HCT116 (cell line): ENCODE measurements at regions not wholly inside any gene's neighbourhood (a gene's known extent, or its start where the extent isn't known, plus 50 kb on each side); places are given as distances from the start of the nearest gene placed in this dataset.

ENCODE experiments used
- ATAC-seq: fragments of 200-7000 bp; cut with Tn5 transposase; 2 replicates; pipeline ENCODE4 v1.9.1; 2020; ENCODE audit warnings: mild to moderate bottlenecking, moderate library complexity
- BruUV-seq: library from RNA; stranded (reverse); fragments of 400-500 nt; replicated peaks from 2 replicates; lab custom pipeline; 2021; lab: Mats Ljungman, UMichigan
- CTCF ChIA-PET: fragments of 300-600 bp; sonication (Branson Sonifier 250); formaldehyde crosslinking; loops from one replicate; lab custom pipeline; 2021; ENCODE audit warnings: antibody characterized with exemption; lab: Charles Lee
- POLR2A ChIA-PET: fragments of 300-600, 350-600 bp; sonication (Branson Sonifier 250); formaldehyde crosslinking; loops from one replicate; lab custom pipeline; 2021; ENCODE audit warnings: antibody characterized with exemption; lab: Charles Lee
- RAD21 ChIA-PET, 2 experiments: fragments of 300-600 bp; sonication (Branson Sonifier 250); formaldehyde crosslinking; loops; one replicate each; lab custom pipeline; 2023; ENCODE audit warnings: low total read pairs in 2 of 2; ENCODE audit not compliant: uncharacterized antibody in 2 of 2, unreplicated experiment in 2 of 2, low non-redundant PET in 1 of 2; lab: Charles Lee
- DNase-seq: peaks from one replicate; pipeline ENCODE4 v3.0.0-alpha.2; 2010; ENCODE audit warnings: low read depth, low spot score
- H2AFZ ChIP-seq: fragments of 200-600 bp; shearing (Covaris generic), sonication (generic); 2 replicates; pipeline ENCODE4 v1.6.1; 2017; ENCODE audit warnings: low read depth, mixed run types, mixed read lengths, antibody characterized with exemption, low read length; ENCODE audit not compliant: poor library complexity, severe bottlenecking
- H3K27ac ChIP-seq: 2 replicates; pipeline ENCODE4 v1.5.1; 2012; ENCODE audit warnings: low read depth, low read length
- H3K27me3 ChIP-seq: fragments of 200-600 bp; sonication (generic); 2 replicates; pipeline ENCODE4 v1.6.1; 2016; ENCODE audit warnings: mixed run types, low read length, mixed read lengths; ENCODE audit not compliant: insufficient read depth
- H3K36me3 ChIP-seq, 2 experiments: fragments of 200-500 bp in 1 of 2; fragments of 200-600 bp in 1 of 2; sonication (Bioruptor generic) in 1 of 2; sonication (generic) in 1 of 2; 2 replicates each; pipeline versions ENCODE4 v1.5.1 to v1.6.1; 2014 to 2016; ENCODE audit warnings: low read length in 2 of 2, inconsistent platforms in 1 of 2, mixed read lengths in 1 of 2, mixed run types in 1 of 2; ENCODE audit not compliant: insufficient read depth in 2 of 2, control insufficient read depth in 1 of 2
- H3K4me1 ChIP-seq, 2 experiments: fragments of 200-600 bp in 1 of 2; sonication (generic) in 1 of 2; 2 replicates each; pipeline versions ENCODE4 v1.5.1 to v1.6.1; 2012 to 2017; ENCODE audit warnings: low read length in 2 of 2, inconsistent platforms in 1 of 2, mild to moderate bottlenecking in 1 of 2, mixed read lengths in 1 of 2, mixed run types in 1 of 2, moderate library complexity in 1 of 2; ENCODE audit not compliant: insufficient read depth in 2 of 2, control insufficient read depth in 1 of 2
- H3K4me2 ChIP-seq: fragments of 200-600 bp; sonication (generic); 2 replicates; pipeline ENCODE4 v1.6.1; 2017; ENCODE audit warnings: mixed run types, low read length, mixed read lengths
- H3K4me3 ChIP-seq, 2 experiments: fragments of 200-600 bp in 1 of 2; sonication (generic) in 1 of 2; replicated peaks in 1 of 2; 2 replicates each; pipeline ENCODE4 v1.5.1; 2011 to 2016; ENCODE audit warnings: low read length in 2 of 2, control low read depth in 1 of 2, low read depth in 1 of 2, mild to moderate bottlenecking in 1 of 2, mixed read lengths in 1 of 2, mixed run types in 1 of 2
- H3K79me2 ChIP-seq: fragments of 200-600 bp; sonication (generic); 2 replicates; pipeline ENCODE4 v1.6.1; 2017; ENCODE audit warnings: mild to moderate bottlenecking, mixed run types, low read length, moderate library complexity, mixed read lengths; ENCODE audit not compliant: insufficient read depth
- H3K9ac ChIP-seq: fragments of 200-600 bp; sonication (generic); 2 replicates; pipeline ENCODE4 v1.6.1; 2016; ENCODE audit warnings: low read length, mixed read lengths
- H3K9me2 ChIP-seq: fragments of 200-600 bp; sonication (generic), shearing (Covaris generic); 2 replicates; pipeline ENCODE4 v1.6.1; 2017; ENCODE audit warnings: mixed run types, mild to moderate bottlenecking, moderate library complexity; ENCODE audit not compliant: insufficient read depth
- H3K9me3 ChIP-seq, 2 experiments: fragments of 200-500 bp in 1 of 2; fragments of 200-600 bp in 1 of 2; sonication (Bioruptor generic) in 1 of 2; sonication (generic) in 1 of 2; 2 replicates each; pipeline ENCODE4 v1.6.1; 2014 to 2017; ENCODE audit warnings: low read length in 2 of 2, mixed read lengths in 2 of 2, inconsistent platforms in 1 of 2, low read depth in 1 of 2, mild to moderate bottlenecking in 1 of 2, mixed run types in 1 of 2, moderate library complexity in 1 of 2; ENCODE audit not compliant: control insufficient read depth in 1 of 2, insufficient read depth in 1 of 2
- H4K20me1 ChIP-seq: fragments of 200-600 bp; sonication (generic), shearing (Covaris generic); 2 replicates; pipeline ENCODE4 v1.6.1; 2017; ENCODE audit warnings: mixed run types, mild to moderate bottlenecking, moderate library complexity; ENCODE audit not compliant: insufficient read depth
- CTCF ChIP-seq, 3 experiments: fragments of 200-600 bp in 1 of 3; sonication (generic) in 1 of 3; IDR thresholded peaks in 2 of 3; conservative IDR thresholded peaks in 1 of 3; 2 replicates each; pipeline ENCODE4 v1.5.1; 2012 to 2017; ENCODE audit warnings: low read depth in 2 of 3, low read length in 2 of 3, antibody characterized with exemption in 1 of 3, borderline replicate concordance in 1 of 3, control low read depth in 1 of 3, mild to moderate bottlenecking in 1 of 3, mixed read lengths in 1 of 3, mixed run types in 1 of 3, moderate library complexity in 1 of 3; ENCODE audit not compliant: insufficient read depth in 1 of 3
- EGR1 ChIP-seq: IDR thresholded peaks from 2 replicates; pipeline ENCODE4 v1.6.1; 2012; ENCODE audit warnings: low read depth
- ELF1 ChIP-seq: IDR thresholded peaks from 2 replicates; pipeline ENCODE4 v1.6.1; 2012; ENCODE audit warnings: low read depth, borderline replicate concordance
- JUND ChIP-seq: IDR thresholded peaks from 2 replicates; pipeline ENCODE4 v1.6.1; 2012
- SIN3A ChIP-seq: IDR thresholded peaks from 2 replicates; pipeline ENCODE4 v1.6.1; 2012; ENCODE audit warnings: low read depth
- SRF ChIP-seq: IDR thresholded peaks from 2 replicates; pipeline ENCODE4 v1.6.1; 2012; ENCODE audit warnings: low read depth
- TCF7L2 ChIP-seq: IDR thresholded peaks from 2 replicates; pipeline ENCODE4 v1.7.0; 2011; ENCODE audit warnings: borderline replicate concordance, inconsistent platforms; ENCODE audit not compliant: insufficient read depth, insufficient read length; ENCODE audit errors: extremely low read depth
- ZBTB33 ChIP-seq: IDR thresholded peaks from 2 replicates; pipeline ENCODE4 v1.6.1; 2011; ENCODE audit warnings: mild to moderate bottlenecking, low read length, moderate library complexity; ENCODE audit not compliant: insufficient replicate concordance; ENCODE audit errors: extremely low read depth
- ZFX ChIP-seq: fragments of 450-650 bp; IDR thresholded peaks from 2 replicates; pipeline ENCODE4 v1.6.1; 2017
- ZNF274 ChIP-seq: fragments of 200-500 bp; sonication (Bioruptor generic); IDR thresholded peaks from 2 replicates; pipeline ENCODE4 v1.6.1; 2014; ENCODE audit warnings: mild to moderate bottlenecking, low read depth, low read length, inconsistent platforms
- intact Hi-C: fragments of 100-400 bp; cut with micrococcal nuclease; formaldehyde crosslinking; loops from 2 replicates; pipeline ENCODE4 v1.10.0; 2022

- RAD21 ChIA-PET = no interaction called here
- Histone ChIP-seq H3K36me3 (no peaks in the 10 kb centered on the region), H2AFZ (no peak overlapping the region), H3K9me2 (no peaks in the 10 kb centered on the region), H3K4me3 (no peak overlapping the region), H4K20me1 (no peaks in the 10 kb centered on the region), H3K27me3 (no peaks in the 10 kb centered on the region), H3K9me3 (no peaks in the 10 kb centered on the region), H3K9ac (no peak overlapping the region), H3K4me1 (peaks cover 0 to 9% of the 10 kb centered on the region in 2 experiments; a peak in 3 of 4 replicates), H3K27ac (no peak overlapping the region), H3K4me2 (no peak overlapping the region), H3K79me2 (no peaks in the 10 kb centered on the region)
- CTCF ChIA-PET = no interaction called here
- DNase-seq = no peak
- BruUV-seq = no TSS peak
- intact Hi-C loops = no loop called here
- ATAC-seq = no peak
- POLR2A ChIA-PET = no interaction called here
- no peak for TF ChIP-seq SIN3A
- no peak for TF ChIP-seq CTCF (IDR thresholded peaks at IDR 0.05 in 2 of 3, conservative IDR thresholded peaks at IDR 0.05 in 1 of 3; ENCODE audit: borderline replicate concordance in 1 of 3, insufficient read depth in 1 of 3, low read depth in 2 of 3, low read length in 2 of 3)
- TF ChIP-seq EGR1 = no peak
- TF ChIP-seq TCF7L2 = no peak
- TF ChIP-seq ZFX = no peak
- TF ChIP-seq ELF1 = no peak
- no peak for TF ChIP-seq JUND
- TF ChIP-seq SRF = no peak
- no peak for TF ChIP-seq ZNF274
- no peak for TF ChIP-seq ZBTB33
These were observed 500.1 kb downstream of the PYDC2 start for GRCh38 chr3:191961022-191961421.
